Kidney (tissue), 13 donors: ENCODE measurements at regions not wholly inside any gene's neighbourhood (a gene's known extent, or its start where the extent isn't known, plus 50 kb on each side); places are given as distances from the start of the nearest gene placed in this dataset.

Experiments used
- DNase-seq, 5 donors: peaks; one replicate each; pipeline ENCODE4 v3.0.0-alpha.2; 2013 to 2020
- FAIRE-seq: peaks from 2 replicates; lab custom pipeline; 2012; peaks lifted over from hg19 to GRCh38; lab: Jason Lieb, UNC
- H3K27ac ChIP-seq, 2 donors: one replicate each; pipeline ENCODE4 v1.7.0; 2013; ENCODE audit warnings: low read depth in 2 of 2, low read length in 2 of 2, inconsistent platforms in 1 of 2
- H3K27me3 ChIP-seq: one replicate; pipeline ENCODE4 v1.7.1; 2013; ENCODE audit warnings: low read length, inconsistent platforms; ENCODE audit not compliant: control insufficient read depth, insufficient read depth
- H3K36me3 ChIP-seq, 3 donors: one replicate each; pipeline versions ENCODE4 v1.7.0 to v1.7.1; 2013; ENCODE audit warnings: low read length in 3 of 3, control low read depth in 1 of 3, inconsistent platforms in 1 of 3; ENCODE audit not compliant: insufficient read depth in 3 of 3, control insufficient read depth in 2 of 3
- H3K4me1 ChIP-seq, 3 donors: one replicate each; pipeline versions ENCODE4 v1.7.0 to v1.7.1; 2013; ENCODE audit warnings: low read length in 3 of 3, inconsistent platforms in 1 of 3, low read depth in 1 of 3; ENCODE audit not compliant: control insufficient read depth in 2 of 3, insufficient read depth in 2 of 3
- H3K4me3 ChIP-seq, 3 donors: one replicate each; pipeline versions ENCODE4 v1.7.0 to v1.8.1; 2013; ENCODE audit warnings: low read length in 3 of 3, control low read depth in 1 of 3, inconsistent platforms in 1 of 3
- H3K9ac ChIP-seq, 3 donors: one replicate each; pipeline versions ENCODE4 v1.7.0 to v1.7.1; 2013; ENCODE audit warnings: low read length in 3 of 3, control low read depth in 1 of 3, inconsistent platforms in 1 of 3
- H3K9me3 ChIP-seq, 3 donors: one replicate each; pipeline versions ENCODE4 v1.7.0 to v1.7.1; 2013; ENCODE audit warnings: low read length in 3 of 3, control low read depth in 1 of 3, inconsistent platforms in 1 of 3; ENCODE audit not compliant: control insufficient read depth in 2 of 3, insufficient read depth in 1 of 3
- intact Hi-C: fragments of 100-400 bp; cut with DNase I; formaldehyde crosslinking; loops from one replicate; pipeline ENCODE4 v1.11.1; 2022
- TF ChIP-seq, protein P1 (sequence below): IDR thresholded peaks from 3 replicates; pipeline ENCODE4 v1.5.1; 2012; ENCODE audit warnings: mild to moderate bottlenecking, moderate library complexity, borderline replicate concordance; ENCODE audit not compliant: insufficient read depth; ENCODE audit errors: extremely low read depth
- donor health status: control.
- donor health status: control.
- donor health status: control.
- donor health status: control.
- donor health status: control.
- donor health status: DM: yes; HTN: yes; CAD: no.
- donor health status: Normal renal cell carcinoma (clear cell type).

DNA sequence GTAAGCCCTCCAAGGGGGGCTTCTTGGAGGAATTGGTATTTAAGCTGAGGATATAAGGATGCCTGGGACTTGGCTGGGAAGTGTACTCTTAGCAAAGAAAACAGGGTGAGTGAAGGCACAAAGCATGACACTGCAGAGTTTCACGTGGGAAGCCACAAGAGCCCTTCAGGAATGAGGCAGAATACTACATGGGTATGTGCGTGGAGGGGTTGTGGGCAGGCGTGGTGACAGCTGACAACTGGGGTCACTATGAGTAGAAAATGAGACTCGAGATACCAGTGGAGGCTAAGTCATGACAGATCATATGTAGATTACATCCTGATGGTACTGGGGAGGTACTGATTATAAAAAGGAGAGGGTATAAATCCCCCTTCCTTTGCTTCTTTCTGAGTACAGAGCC lies 78.1 kb upstream of the XYLT1 start:
- intact Hi-C loops = no loop called here
- no peaks in the 10 kb centered on the region for H3K27me3 ChIP-seq
- H3K27ac ChIP-seq = no peak overlapping the region
- no peak overlapping the region for H3K4me3 ChIP-seq
- H3K36me3 ChIP-seq = no peaks in the 10 kb centered on the region
- no peak overlapping the region for H3K9ac ChIP-seq
- H3K9me3 ChIP-seq = no peaks in the 10 kb centered on the region
- FAIRE-seq (no peak), DNase-seq (no peak)
- TF ChIP-seq, protein P1, sequence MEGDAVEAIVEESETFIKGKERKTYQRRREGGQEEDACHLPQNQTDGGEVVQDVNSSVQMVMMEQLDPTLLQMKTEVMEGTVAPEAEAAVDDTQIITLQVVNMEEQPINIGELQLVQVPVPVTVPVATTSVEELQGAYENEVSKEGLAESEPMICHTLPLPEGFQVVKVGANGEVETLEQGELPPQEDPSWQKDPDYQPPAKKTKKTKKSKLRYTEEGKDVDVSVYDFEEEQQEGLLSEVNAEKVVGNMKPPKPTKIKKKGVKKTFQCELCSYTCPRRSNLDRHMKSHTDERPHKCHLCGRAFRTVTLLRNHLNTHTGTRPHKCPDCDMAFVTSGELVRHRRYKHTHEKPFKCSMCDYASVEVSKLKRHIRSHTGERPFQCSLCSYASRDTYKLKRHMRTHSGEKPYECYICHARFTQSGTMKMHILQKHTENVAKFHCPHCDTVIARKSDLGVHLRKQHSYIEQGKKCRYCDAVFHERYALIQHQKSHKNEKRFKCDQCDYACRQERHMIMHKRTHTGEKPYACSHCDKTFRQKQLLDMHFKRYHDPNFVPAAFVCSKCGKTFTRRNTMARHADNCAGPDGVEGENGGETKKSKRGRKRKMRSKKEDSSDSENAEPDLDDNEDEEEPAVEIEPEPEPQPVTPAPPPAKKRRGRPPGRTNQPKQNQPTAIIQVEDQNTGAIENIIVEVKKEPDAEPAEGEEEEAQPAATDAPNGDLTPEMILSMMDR = no peak
- H3K4me1 ChIP-seq = no peaks in the 10 kb centered on the region

DNA sequence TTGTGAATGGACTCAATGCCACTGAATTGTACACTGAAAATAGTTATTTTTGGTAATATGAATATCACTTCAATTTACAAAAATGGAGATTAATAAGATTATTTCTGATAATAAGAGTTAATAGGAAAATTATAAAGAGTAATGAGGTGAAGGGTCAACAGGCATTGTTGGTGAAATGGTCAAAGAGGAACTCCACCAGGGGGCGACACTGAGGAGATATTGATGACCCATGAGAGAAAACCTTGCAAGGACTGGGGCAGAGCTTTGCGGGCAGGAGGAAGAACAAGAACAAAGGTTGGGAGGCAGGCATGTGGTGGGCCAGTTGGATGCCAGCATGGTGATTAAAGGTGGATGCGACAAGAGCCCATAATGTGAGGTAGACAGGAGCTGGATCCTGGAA lies 74.0 kb upstream of the XYLT1 start:
- no peak overlapping the region for H3K9ac ChIP-seq
- DNase-seq (no peak), FAIRE-seq (no peak)
- no peak overlapping the region for H3K27ac ChIP-seq
- no peaks in the 10 kb centered on the region for H3K9me3 ChIP-seq
- H3K4me1 ChIP-seq = no peaks in the 10 kb centered on the region
- TF ChIP-seq, protein P1 = no peak
- H3K27me3 ChIP-seq = no peaks in the 10 kb centered on the region
- H3K36me3 ChIP-seq = no peaks in the 10 kb centered on the region
- H3K4me3 ChIP-seq = no peak overlapping the region
- intact Hi-C loops = no loop called here

DNA sequence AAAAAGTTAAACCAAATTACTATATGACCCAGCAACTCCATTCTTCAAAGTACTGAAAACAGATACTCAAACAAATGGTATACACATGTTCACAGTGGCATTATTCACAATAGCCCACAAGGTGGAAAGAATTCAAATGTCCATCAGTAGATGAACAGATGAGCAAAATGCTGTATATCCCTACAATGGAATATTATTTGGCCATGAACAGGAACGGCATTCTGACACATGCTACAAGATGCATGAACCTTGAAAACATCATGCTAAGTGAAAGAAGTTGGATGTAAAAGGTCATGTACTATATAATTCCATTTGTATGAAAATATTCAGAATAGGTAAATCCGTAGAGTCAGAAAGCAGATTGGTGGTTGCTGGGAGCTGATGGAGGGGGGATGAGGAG lies 73.5 kb upstream of the XYLT1 start:
- Histone ChIP-seq H3K4me3 (no peak overlapping the region), H3K4me1 (no peaks in the 10 kb centered on the region), H3K9me3 (no peaks in the 10 kb centered on the region), H3K27me3 (no peaks in the 10 kb centered on the region), H3K36me3 (no peaks in the 10 kb centered on the region), H3K9ac (no peak overlapping the region), H3K27ac (no peak overlapping the region)
- TF ChIP-seq, protein P1 = no peak
- FAIRE-seq (no peak), DNase-seq (no peak)
- intact Hi-C loops = no loop called here

DNA sequence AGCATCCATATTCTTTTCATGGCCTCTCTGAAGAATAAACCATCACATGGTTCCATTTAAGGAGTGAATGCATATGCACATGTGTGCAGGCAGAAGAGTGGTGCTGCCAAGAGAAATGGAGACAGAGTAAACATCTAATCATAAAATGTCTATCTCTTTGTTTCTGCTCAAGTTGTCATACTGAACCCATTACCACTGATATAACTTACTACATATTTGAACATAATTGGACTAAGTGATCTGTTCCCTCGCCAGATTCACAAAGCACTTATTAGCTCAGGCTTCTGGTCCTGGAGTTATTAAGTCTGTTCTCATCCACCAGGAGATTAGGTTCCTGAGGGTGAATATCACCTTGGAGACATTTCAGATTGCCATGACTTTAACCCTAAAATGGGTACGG lies 72.3 kb upstream of the XYLT1 start:
- Histone ChIP-seq H3K9me3 (no peaks in the 10 kb centered on the region), H3K4me3 (no peak overlapping the region), H3K9ac (no peak overlapping the region), H3K27me3 (no peaks in the 10 kb centered on the region), H3K27ac (no peak overlapping the region), H3K4me1 (no peaks in the 10 kb centered on the region), H3K36me3 (no peaks in the 10 kb centered on the region)
- FAIRE-seq (no peak), DNase-seq (no peak)
- intact Hi-C loops = no loop called here
- TF ChIP-seq, protein P1 = no peak
